Thyroid gland (tissue), 4 donors: ENCODE measurements at regions not wholly inside any gene's neighbourhood (a gene's known extent, or its start where the extent isn't known, plus 50 kb on each side); places are given as distances from the start of the nearest gene placed in this dataset.

Experiments
- DNase-seq, 2 donors: peaks; one replicate each; pipeline ENCODE4 v3.0.0-alpha.2; 2019
- H3K27ac ChIP-seq, 3 donors: fragments of 200-600 bp; sonication (generic); 1 replicate in 2 of 3; 2 replicates in 1 of 3; pipeline ENCODE4 v1.5.1; 2016 to 2019; ENCODE audit warnings: mild to moderate bottlenecking in 1 of 3, moderate library complexity in 1 of 3
- H3K27me3 ChIP-seq: fragments of 200-600 bp; sonication (generic); one replicate; pipeline ENCODE4 v1.5.1; 2019
- H3K36me3 ChIP-seq, 2 donors: fragments of 200-600 bp; sonication (generic); one replicate each; pipeline ENCODE4 v1.5.1; 2016 to 2019
- H3K4me1 ChIP-seq, 2 donors: fragments of 200-600 bp; sonication (generic); one replicate each; pipeline ENCODE4 v1.5.1; 2017 to 2019
- H3K4me3 ChIP-seq, 3 donors: fragments of 200-600 bp; sonication (generic); replicated peaks in 1 of 3; 1 replicate in 2 of 3; 2 replicates in 1 of 3; pipeline ENCODE4 v1.5.1; 2016; ENCODE audit warnings: mild to moderate bottlenecking in 1 of 3
- H3K9me3 ChIP-seq: fragments of 200-600 bp; sonication (generic); one replicate; pipeline ENCODE4 v1.5.1; 2017
- CTCF ChIP-seq, 6 experiments: fragments of 200-600 bp in 3 of 6; fragments of 450-650 bp in 3 of 6; sonication (generic) in 3 of 6; IDR thresholded peaks; one replicate each; pipeline ENCODE4 v1.5.1; 2016 to 2019; ENCODE audit warnings: antibody characterized with exemption in 6 of 6, mild to moderate bottlenecking in 2 of 6, inconsistent platforms in 1 of 6, moderate library complexity in 1 of 6
- POLR2A ChIP-seq, 2 donors: fragments of 450-650 bp; IDR thresholded peaks; one replicate each; pipeline ENCODE4 v1.6.1; 2017; ENCODE audit warnings: antibody characterized with exemption in 2 of 2, mild to moderate bottlenecking in 2 of 2, moderate library complexity in 1 of 2
- WGBS, 2 donors: methylation state at CpG; one replicate each; pipeline ENCODE4 v1.1.5; 2017; 5-methylcytosine and 5-hydroxymethylcytosine counted together
- intact Hi-C: fragments of 100-400 bp; cut with DNase I; formaldehyde crosslinking; loops from one replicate; pipeline ENCODE4 v1.15.1; 2023

GRCh38 chr3:194025119-194025518, 110.8 kb upstream of the HES1 start:
- Histone ChIP-seq H3K9me3 (no peaks in the 10 kb centered on the region), H3K4me1 (peaks cover 3 to 6% of the 10 kb centered on the region in 2 donors), H3K36me3 (no peaks in the 10 kb centered on the region), H3K27ac (no peak overlapping the region), H3K27me3 (no peaks in the 10 kb centered on the region), H3K4me3 (no peak overlapping the region)
- whole genome bisulfite sequencing, 2 donors, result 74 to 92% methylated on average over 5 of the region's 5 CpGs
- intact Hi-C loops, result no loop called here
- DNase-seq, result no peak
- TF ChIP-seq POLR2A (IDR thresholded peaks at IDR 0.05) (no peak), CTCF (IDR thresholded peaks at IDR 0.05) (no peak)

GRCh38 chr3:194025951-194026350, 110.0 kb upstream of the HES1 start:
- H3K4me1 ChIP-seq, result peaks cover 10 to 13% of the 10 kb centered on the region in 2 donors
- intact Hi-C loops, result no loop called here
- H3K27ac ChIP-seq, result no peak overlapping the region
- no peaks in the 10 kb centered on the region for H3K27me3 ChIP-seq
- 81 to 88% methylated on average over 3 of the region's 3 CpGs for WGBS, 2 donors
- no peak overlapping the region for H3K4me3 ChIP-seq
- H3K9me3 ChIP-seq, result no peaks in the 10 kb centered on the region
- no peaks in the 10 kb centered on the region for H3K36me3 ChIP-seq
- DNase-seq, result no peak
- TF ChIP-seq CTCF (IDR thresholded peaks at IDR 0.05) (no peak), POLR2A (IDR thresholded peaks at IDR 0.05) (no peak)

GRCh38 chr3:194028434-194029004, 107.4 kb upstream of the HES1 start:
- no peaks in the 10 kb centered on the region for H3K9me3 ChIP-seq
- DNase-seq, result no peak
- peaks cover 11 to 29% of the 10 kb centered on the region in 2 donors for H3K4me1 ChIP-seq
- TF ChIP-seq CTCF (IDR thresholded peaks at IDR 0.05) (no peak), POLR2A (IDR thresholded peaks at IDR 0.05) (no peak)
- no peaks in the 10 kb centered on the region for H3K36me3 ChIP-seq
- H3K4me3 ChIP-seq, result no peak overlapping the region
- no peaks in the 10 kb centered on the region for H3K27me3 ChIP-seq
- H3K27ac ChIP-seq, result no peak overlapping the region
- intact Hi-C loops, result no loop called here
- WGBS, 2 donors, result 94% methylated on average over 2 of the region's 2 CpGs

- Histone ChIP-seq H3K36me3 (no peaks in the 10 kb centered on the region), H3K9me3 (no peaks in the 10 kb centered on the region), H3K4me3 (no peak overlapping the region), H3K27me3 (no peaks in the 10 kb centered on the region), H3K27ac (no peak overlapping the region), H3K4me1 (peaks cover 8 to 39% of the 10 kb centered on the region in 2 donors)
- TF ChIP-seq POLR2A (IDR thresholded peaks at IDR 0.05) (no peak), CTCF (IDR thresholded peaks at IDR 0.05) (no peak)
- no peak for DNase-seq
- intact Hi-C loops, result no loop called here
Observed at GRCh38 chr3:194029846-194030245, 106.1 kb upstream of the HES1 start.

- no peak for TF ChIP-seq POLR2A (IDR thresholded peaks at IDR 0.05)
- TF ChIP-seq CTCF (IDR thresholded peaks at IDR 0.05), result no peak
- H3K27ac ChIP-seq, result no peak overlapping the region
- H3K27me3 ChIP-seq, result no peaks in the 10 kb centered on the region
- no peaks in the 10 kb centered on the region for H3K36me3 ChIP-seq
- peaks cover 8 to 40% of the 10 kb centered on the region in 2 donors for H3K4me1 ChIP-seq
- no peak overlapping the region for H3K4me3 ChIP-seq
- no peaks in the 10 kb centered on the region for H3K9me3 ChIP-seq
- intact Hi-C loops, result no loop called here
- peak; percentile 82 to 87 for DNase-seq
- WGBS, 2 donors, result 55 to 56% methylated on average over 4 of the region's 4 CpGs
Observed at GRCh38 chr3:194030372-194030771, 105.6 kb upstream of the HES1 start.
